ENCODE measurements at regions not wholly inside any gene's neighbourhood (a gene's known extent, or its start where the extent isn't known, plus 50 kb on each side); places are given as distances from the start of the nearest gene placed in this dataset.

DNA sequence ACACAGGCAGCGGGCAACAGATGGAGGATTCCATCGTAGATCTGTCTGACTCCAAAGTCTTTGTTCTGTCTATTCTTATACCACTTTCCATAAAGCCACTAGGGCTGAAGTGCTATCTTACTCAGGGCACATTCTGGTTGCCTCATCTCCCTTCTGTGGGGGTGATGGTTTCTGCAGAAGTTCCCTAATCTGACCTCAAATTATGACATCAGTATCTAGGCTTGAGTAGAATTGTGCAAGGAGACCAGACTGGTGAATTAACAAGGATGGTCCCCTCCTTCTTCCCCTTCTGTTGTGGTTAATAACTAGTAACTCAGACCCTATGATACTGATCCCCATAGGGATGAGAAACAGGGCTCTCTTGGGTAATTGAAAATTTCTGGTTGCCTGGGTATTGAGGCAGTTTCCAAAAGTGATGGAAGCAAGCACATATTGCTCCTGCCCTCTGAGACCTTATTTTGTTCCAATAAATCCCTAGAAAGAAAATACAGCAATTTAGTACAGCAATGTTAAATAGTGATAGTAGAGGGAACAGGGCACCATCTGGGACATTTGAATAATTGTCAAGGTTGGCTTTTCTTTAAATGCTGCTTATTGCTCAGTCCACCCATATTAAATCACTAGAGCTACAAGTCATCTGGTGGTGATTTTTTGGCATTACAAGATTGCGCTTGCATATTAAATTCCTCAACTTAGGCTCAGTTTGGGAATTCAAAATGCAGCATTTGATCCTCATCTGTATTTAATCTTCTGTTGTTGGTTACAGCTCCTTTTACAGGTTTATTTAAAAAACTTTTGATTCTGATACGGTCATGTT, 57.3 kb upstream of the AP1S2 start:
- Histone ChIP-seq H3K4me3 (replicated peaks in 1 of 3; ENCODE audit: insufficient read depth in 1 of 3, low read depth in 1 of 3, low read length in 3 of 3) (no peak overlapping the region), H3K9me1 (replicated peaks; ENCODE audit: control insufficient read depth, extremely low read depth, insufficient read depth, low read length) (no peaks in the 10 kb centered on the region), H3K27ac (ENCODE audit: insufficient read depth, low read depth, low read length) (no peak overlapping the region), H3K27me3 (ENCODE audit: control insufficient read depth in 2 of 2, insufficient read depth in 2 of 2, low read length in 2 of 2) (peaks cover 2% of the 10 kb centered on the region in 2 experiments), H3K4me1 (ENCODE audit: control insufficient read depth, extremely low read depth, insufficient read depth, low read length) (peaks cover 14% of the 10 kb centered on the region), H3K36me3 (ENCODE audit: control insufficient read depth in 2 of 2, extremely low read depth in 1 of 2, insufficient read depth in 2 of 2, low read length in 2 of 2) (no peaks in the 10 kb centered on the region), H3K9ac (replicated peaks; ENCODE audit: extremely low read depth, insufficient read depth, low read length) (no peak overlapping the region), H3K9me3 (replicated peaks; ENCODE audit: control insufficient read depth, insufficient read depth, low read length) (no peaks in the 10 kb centered on the region), H3K4me2 (ENCODE audit: insufficient read depth, low read length) (no peak overlapping the region), H4K20me1 (replicated peaks; ENCODE audit: control insufficient read depth, extremely low read depth, insufficient read depth, low read length) (no peaks in the 10 kb centered on the region), H3K79me2 (ENCODE audit: control insufficient read depth, insufficient read depth, low read length) (no peaks in the 10 kb centered on the region), H2AFZ (ENCODE audit: low read depth, low read length) (no peak overlapping the region)
- dilution Hi-C loops (cut with MboI; ENCODE audit: extremely low pct_ligation_motif_present, low sequenced_read_pairs): no loop called here
- no TSS peak for BruUV-seq (replicated peaks)
- no peak for FAIRE-seq
- POLR2A ChIA-PET: no interaction called here
- intact Hi-C loops (cut with micrococcal nuclease): no loop called here
- CTCF ChIA-PET: no interaction called here
- no peak for DNase-seq (ENCODE audit: low read depth, low spot score)
- no peak for TF ChIP-seq MYC (IDR thresholded peaks at IDR 0.05; ENCODE audit: low read depth, low read length)
- TF ChIP-seq JUN (IDR thresholded peaks at IDR 0.05; ENCODE audit: borderline replicate concordance, insufficient read depth, insufficient read length, low read depth): no peak

DNA sequence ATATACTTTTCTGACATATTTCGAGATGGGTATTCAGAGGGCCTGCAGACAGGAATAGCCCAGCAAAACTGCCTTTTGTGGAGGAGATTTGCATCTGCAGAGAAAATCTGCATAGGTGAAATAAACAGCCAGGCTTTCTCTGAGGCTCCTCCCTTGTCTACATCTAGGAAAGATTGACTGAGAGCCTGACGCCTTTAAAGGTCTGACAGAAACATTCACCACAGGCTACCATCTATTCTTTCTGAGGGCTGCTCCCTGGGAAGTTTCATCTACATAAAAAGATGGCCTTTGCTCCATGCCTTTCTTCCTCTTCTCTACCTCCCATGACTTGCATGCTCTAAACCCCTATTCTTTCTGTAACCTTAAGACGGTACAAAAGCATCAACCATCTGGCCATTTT, 55.0 kb upstream of the AP1S2 start:
- Histone ChIP-seq H3K9me1 (replicated peaks; ENCODE audit: control insufficient read depth, extremely low read depth, insufficient read depth, low read length) (no peaks in the 10 kb centered on the region), H3K9ac (replicated peaks; ENCODE audit: extremely low read depth, insufficient read depth, low read length) (no peak overlapping the region), H3K4me3 (replicated peaks in 1 of 3; ENCODE audit: insufficient read depth in 1 of 3, low read depth in 1 of 3, low read length in 3 of 3) (no peak overlapping the region), H3K9me3 (replicated peaks; ENCODE audit: control insufficient read depth, insufficient read depth, low read length) (no peaks in the 10 kb centered on the region), H3K79me2 (ENCODE audit: control insufficient read depth, insufficient read depth, low read length) (no peaks in the 10 kb centered on the region), H3K36me3 (ENCODE audit: control insufficient read depth in 2 of 2, extremely low read depth in 1 of 2, insufficient read depth in 2 of 2, low read length in 2 of 2) (no peaks in the 10 kb centered on the region), H2AFZ (ENCODE audit: low read depth, low read length) (no peak overlapping the region), H4K20me1 (replicated peaks; ENCODE audit: control insufficient read depth, extremely low read depth, insufficient read depth, low read length) (no peaks in the 10 kb centered on the region), H3K27me3 (ENCODE audit: control insufficient read depth in 2 of 2, insufficient read depth in 2 of 2, low read length in 2 of 2) (peaks cover 2% of the 10 kb centered on the region in 2 experiments), H3K4me1 (ENCODE audit: control insufficient read depth, extremely low read depth, insufficient read depth, low read length) (no peaks in the 10 kb centered on the region), H3K4me2 (ENCODE audit: insufficient read depth, low read length) (no peak overlapping the region), H3K27ac (ENCODE audit: insufficient read depth, low read depth, low read length) (no peak overlapping the region)
- no peak for DNase-seq (ENCODE audit: low read depth, low spot score)
- no peak for TF ChIP-seq FOS (IDR thresholded peaks at IDR 0.05; ENCODE audit: borderline replicate concordance, insufficient read depth, low read length)
- TF ChIP-seq POLR2A (IDR thresholded peaks at IDR 0.05; ENCODE audit: low read depth, low read length): no peak
- BruUV-seq (replicated peaks): no TSS peak
- dilution Hi-C loops (cut with MboI; ENCODE audit: extremely low pct_ligation_motif_present, low sequenced_read_pairs): no loop called here
- no peak for FAIRE-seq
- ChIA-PET CTCF (interaction anchor here (1.0 kb wide), 1 partner anchor 27 kb away, joined by 3 read pairs; no protein-coding TSS in a partner anchor), POLR2A (no interaction called here)
- intact Hi-C loops (cut with micrococcal nuclease): no loop called here
